GM12891 (cell line): ENCODE measurements at regions not wholly inside any gene's neighbourhood (a gene's known extent, or its start where the extent isn't known, plus 50 kb on each side); places are given as distances from the start of the nearest gene placed in this dataset.

Experiments used
- DNase-seq: peaks from one replicate; pipeline ENCODE4 v3.0.0; 2011; ENCODE audit warnings: low spot score; ENCODE audit not compliant: insufficient read length
- FAIRE-seq: peaks from 2 replicates; lab custom pipeline; 2011; peaks lifted over from hg19 to GRCh38; lab: Jason Lieb, UNC
- PAX5 ChIP-seq: IDR thresholded peaks from 2 replicates; pipeline ENCODE4 v1.6.1; 2011; ENCODE audit warnings: low read length, moderate library complexity, mild to moderate bottlenecking; ENCODE audit not compliant: insufficient read depth, severe bottlenecking
- POLR2A ChIP-seq: IDR thresholded peaks from 2 replicates; pipeline ENCODE4 v1.6.1; 2011; ENCODE audit warnings: low read depth, low read length, control low read depth
- POLR2AphosphoS5 ChIP-seq: IDR thresholded peaks from 2 replicates; pipeline ENCODE4 v1.6.1; 2011; ENCODE audit warnings: low read depth, low read length, control low read depth
- POU2F2 ChIP-seq: IDR thresholded peaks from 2 replicates; pipeline ENCODE4 v1.6.1; 2011; ENCODE audit warnings: low read depth, mild to moderate bottlenecking, control low read depth, low read length, moderate library complexity
- SPI1 ChIP-seq: IDR thresholded peaks from 2 replicates; pipeline ENCODE4 v1.6.1; 2011; ENCODE audit warnings: low read depth, low read length, control low read depth
- TAF1 ChIP-seq: IDR thresholded peaks from 2 replicates; pipeline ENCODE4 v1.6.1; 2011; ENCODE audit warnings: low read depth, low read length, control low read depth

DNA sequence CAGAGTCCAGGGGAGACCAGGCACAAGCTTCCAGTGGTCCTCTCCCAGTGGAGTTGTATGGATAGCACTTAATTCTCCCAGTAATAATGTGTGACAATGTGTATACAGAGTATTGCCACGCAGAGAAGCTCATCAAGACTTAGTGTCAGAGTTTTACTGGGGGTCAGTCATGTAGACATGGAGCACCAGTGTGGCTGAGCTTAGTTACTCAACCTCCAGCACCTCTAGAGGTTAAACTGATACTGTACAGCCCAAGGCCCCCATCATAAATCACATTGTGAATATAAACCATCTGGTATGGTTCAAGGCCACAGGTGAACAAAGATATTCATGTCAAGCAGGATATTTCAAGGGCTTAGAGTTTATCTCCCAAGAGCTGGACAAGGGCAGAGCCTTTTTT lies 378.1 kb upstream of the TMPO start:
- DNase-seq (no peak), FAIRE-seq (no peak)
- no peak for TF ChIP-seq POLR2AphosphoS5
- TF ChIP-seq SPI1 = no peak
- TF ChIP-seq POU2F2 = no peak
- no peak for TF ChIP-seq TAF1
- TF ChIP-seq POLR2A = no peak
- TF ChIP-seq PAX5 = no peak

DNA sequence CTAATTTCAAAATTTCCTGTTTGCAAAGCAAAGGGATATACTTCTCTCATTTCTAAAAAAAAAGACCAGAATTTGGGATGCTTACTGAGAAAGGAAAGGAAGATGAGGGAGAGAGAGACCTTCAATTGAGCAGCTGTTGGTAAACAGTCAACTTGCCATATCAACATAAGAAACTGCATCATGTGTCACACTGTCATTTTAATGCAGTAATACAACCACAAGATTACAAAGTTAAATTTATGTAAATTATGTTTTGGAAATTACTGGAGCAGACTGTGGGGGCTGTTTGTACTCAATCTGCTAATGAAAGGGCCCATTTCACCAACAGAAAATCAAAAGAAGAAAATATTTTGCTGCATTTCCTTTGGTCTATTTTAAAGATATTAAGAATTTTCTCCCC lies 370.4 kb upstream of the TMPO start:
- no peak for FAIRE-seq
- TF ChIP-seq POU2F2 (no peak), PAX5 (no peak), POLR2AphosphoS5 (no peak), SPI1 (no peak), POLR2A (no peak), TAF1 (no peak)
- no peak for DNase-seq

DNA sequence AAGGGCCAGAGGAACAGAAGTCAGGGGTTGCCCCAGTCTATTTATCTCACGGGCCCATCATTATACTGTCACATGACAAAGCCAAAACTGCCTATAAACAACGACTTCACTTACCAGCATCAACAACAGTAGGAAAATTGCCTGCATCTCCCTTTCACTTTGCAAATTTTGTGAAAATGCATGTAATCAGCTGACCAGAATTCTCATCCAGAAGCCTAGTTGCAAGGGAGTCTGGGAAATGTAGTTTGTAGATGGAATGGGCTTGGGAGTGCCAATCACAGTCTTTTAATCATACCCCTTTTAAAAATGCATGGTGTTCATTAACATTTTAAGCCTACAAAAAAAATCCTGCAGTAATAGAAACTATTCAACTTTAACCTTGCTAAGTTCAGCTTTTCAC lies 369.3 kb upstream of the TMPO start:
- TF ChIP-seq POLR2AphosphoS5 (no peak), POU2F2 (no peak), POLR2A (no peak), SPI1 (no peak), PAX5 (no peak), TAF1 (no peak)
- no peak for DNase-seq
- FAIRE-seq = no peak

DNA sequence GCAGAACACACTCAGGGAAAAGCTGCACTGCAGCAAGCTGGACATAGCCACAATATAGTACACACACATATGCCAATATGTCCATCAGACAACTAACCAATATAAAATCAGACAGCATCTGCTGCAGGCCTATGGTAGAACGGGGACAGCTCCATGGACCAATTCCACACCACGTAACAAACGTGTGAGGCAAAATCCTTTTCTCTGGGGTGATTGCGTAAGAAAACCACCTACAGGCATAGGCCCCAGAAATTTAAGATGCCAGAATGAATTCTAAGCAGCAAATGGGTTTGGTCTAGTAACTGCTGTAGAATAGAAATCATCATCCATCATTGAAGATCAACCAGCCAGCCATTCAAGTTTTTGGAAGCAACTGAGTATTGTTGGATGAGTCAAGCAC lies 368.9 kb upstream of the TMPO start:
- FAIRE-seq = no peak
- TF ChIP-seq POU2F2 (no peak), POLR2AphosphoS5 (no peak), POLR2A (no peak), SPI1 (no peak), TAF1 (no peak), PAX5 (no peak)
- DNase-seq = no peak

DNA sequence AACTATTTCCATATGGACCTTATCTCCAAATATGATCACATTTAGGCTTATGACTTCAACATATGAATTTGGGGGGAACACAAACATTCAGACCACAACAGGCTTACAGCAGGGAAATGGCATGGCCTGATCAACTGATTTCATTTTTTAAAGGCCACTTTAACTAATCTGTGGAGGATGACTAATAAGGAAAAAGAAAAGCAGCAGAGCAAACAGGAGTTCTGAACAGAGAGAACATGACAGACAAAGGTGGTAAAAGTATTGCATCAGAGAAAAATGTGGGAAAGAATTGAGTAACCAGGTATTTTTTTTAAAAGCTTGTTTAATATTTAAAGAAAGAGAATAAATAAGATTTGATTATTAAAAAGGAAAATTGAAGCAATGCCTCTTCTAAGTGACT lies 366.1 kb upstream of the TMPO start:
- DNase-seq (no peak), FAIRE-seq (no peak)
- TF ChIP-seq POLR2AphosphoS5 (no peak), POU2F2 (no peak), POLR2A (no peak), TAF1 (no peak), SPI1 (no peak), PAX5 (no peak)

DNA sequence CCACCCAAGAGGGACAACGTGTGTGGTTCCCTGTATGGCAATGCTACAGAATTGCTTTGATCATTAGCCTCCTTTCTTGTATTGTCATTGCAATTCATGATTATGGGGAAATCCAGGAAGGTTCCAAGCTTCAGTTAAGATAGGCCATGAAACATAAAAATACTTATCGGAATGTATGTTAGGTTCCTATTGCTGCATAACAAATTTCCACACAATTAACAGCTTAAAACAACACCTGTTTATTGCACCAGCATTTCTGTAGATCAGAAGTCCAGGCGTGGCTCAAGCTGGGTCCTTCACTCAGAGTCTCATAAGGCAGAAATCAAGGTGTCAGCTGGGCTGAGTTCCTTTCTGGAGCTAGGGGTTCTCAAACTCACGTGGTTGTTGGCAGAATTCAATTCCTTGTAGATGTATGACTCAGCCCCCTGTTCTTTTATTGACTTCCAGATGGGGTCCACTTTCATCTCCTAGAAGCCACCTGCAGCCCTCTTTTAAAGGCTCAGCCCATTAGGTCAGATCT lies 365.6 kb upstream of the TMPO start:
- FAIRE-seq = no peak
- TF ChIP-seq POU2F2 (no peak), POLR2AphosphoS5 (no peak), SPI1 (no peak), TAF1 (no peak), PAX5 (no peak), POLR2A (no peak)
- no peak for DNase-seq

DNA sequence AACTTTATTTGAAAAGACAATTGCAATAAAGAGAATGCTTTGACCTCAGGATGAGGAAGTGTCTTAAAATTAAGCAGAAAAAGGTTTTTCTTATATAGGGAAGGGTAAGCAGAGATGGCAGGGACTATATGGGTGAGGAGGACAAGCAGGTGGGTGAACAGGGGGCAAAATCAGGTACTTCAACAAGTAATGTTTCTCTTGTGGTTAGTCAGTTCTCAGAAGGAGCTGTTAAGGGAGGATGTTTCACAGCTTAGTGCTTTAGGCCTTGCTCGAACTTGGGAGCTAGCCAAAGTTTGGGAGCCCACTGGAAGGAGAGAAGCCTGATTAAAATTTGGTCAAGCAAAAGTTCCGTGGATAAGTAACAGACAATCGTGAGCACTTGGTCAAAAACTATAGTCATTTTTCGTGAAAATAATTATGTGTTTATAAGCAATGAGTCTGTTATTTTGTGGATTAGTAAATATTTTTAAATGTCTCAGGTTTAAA lies 364.2 kb upstream of the TMPO start:
- FAIRE-seq (no peak), DNase-seq (no peak)
- TF ChIP-seq POLR2AphosphoS5 (no peak), SPI1 (no peak), POU2F2 (no peak), POLR2A (no peak), PAX5 (no peak), TAF1 (no peak)

DNA sequence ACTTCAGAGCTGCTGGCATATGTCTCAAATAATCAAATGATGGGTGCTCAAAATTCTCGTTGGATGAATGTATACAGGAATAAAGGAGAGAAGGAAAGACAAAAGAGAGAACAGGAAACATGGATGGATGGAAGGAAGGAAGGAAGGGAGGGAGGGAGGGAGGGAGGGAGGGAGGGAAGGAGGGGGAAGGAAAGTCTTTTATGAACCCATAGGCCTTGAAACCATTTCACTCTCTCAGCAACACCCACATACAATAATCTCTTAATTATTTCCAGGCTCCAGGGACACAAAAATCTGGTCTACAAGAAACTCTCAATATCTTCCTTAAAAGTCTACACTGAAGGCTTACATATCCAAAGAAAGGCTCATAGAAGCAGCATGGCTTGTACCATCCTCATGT lies 363.4 kb upstream of the TMPO start:
- no peak for TF ChIP-seq SPI1
- TF ChIP-seq POLR2AphosphoS5 = no peak
- no peak for TF ChIP-seq PAX5
- TF ChIP-seq POLR2A = no peak
- no peak for TF ChIP-seq POU2F2
- TF ChIP-seq TAF1 = no peak
- DNase-seq (no peak), FAIRE-seq (no peak)

DNA sequence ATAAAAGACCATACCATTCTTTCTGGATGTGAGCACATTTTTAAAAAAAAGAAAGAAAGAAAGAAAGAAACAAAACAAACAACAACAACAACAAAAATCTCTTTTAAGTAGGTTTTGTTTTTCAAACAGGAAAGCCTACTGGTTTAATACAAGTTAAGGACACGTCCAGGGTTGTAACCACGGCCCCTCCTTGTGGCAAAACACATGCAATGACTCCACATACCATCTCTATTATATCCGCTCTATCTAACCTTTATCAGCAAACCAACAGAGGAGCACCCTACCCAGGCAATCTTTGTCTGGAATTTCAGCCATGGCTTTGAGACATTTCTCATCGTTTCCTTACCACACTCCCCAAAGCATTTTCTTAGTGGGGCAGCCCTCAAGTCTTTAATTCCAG lies 360.5 kb upstream of the TMPO start:
- TF ChIP-seq SPI1 (no peak), POU2F2 (no peak), TAF1 (no peak), POLR2A (no peak), PAX5 (no peak), POLR2AphosphoS5 (no peak)
- FAIRE-seq = no peak
- DNase-seq = no peak

DNA sequence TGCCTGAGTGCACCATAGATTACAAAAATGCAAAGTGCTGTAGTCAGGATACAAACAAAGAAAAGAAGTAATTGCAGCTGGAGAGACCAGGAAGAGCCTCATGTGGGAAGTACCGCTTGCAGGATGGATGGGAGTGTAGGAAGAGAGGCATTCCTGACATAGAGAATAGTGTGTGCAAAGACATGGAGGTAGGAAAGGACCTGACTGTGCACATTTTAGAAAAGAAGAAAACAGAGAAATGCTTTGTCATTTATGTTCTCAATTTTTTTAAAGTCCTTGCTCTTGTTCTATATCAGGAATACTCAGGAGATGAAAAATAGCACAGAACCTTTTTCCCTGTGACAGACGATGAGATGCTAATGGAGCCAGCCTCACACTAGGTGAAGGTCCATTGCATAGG lies 358.7 kb upstream of the TMPO start:
- FAIRE-seq = no peak
- DNase-seq = no peak

More for the DNA sequence above, 358.7 kb upstream of the TMPO start:
- TF ChIP-seq POLR2AphosphoS5 = no peak
- TF ChIP-seq PAX5 = no peak
- TF ChIP-seq SPI1 = no peak
- TF ChIP-seq TAF1 = no peak
